ENCODE measurements at regions not wholly inside any gene's neighbourhood (a gene's known extent, or its start where the extent isn't known, plus 50 kb on each side); places are given as distances from the start of the nearest gene placed in this dataset.

- TF ChIP-seq POLR2A (IDR thresholded peaks at IDR 0.05) (no peak), CTCF (IDR thresholded peaks at IDR 0.05 in 8 of 11, conservative IDR thresholded peaks at IDR 0.05 in 3 of 11) (no peak), POLR2AphosphoS5 (IDR thresholded peaks at IDR 0.05) (no peak)
These were observed 352.3 kb downstream of the PYDC2 start for GRCh38 chr3:191813245-191813644.

Data from spleen (tissue), 7 donors.